Right lobe of liver (tissue), 6 donors: ENCODE measurements at regions not wholly inside any gene's neighbourhood (a gene's known extent, or its start where the extent isn't known, plus 50 kb on each side); places are given as distances from the start of the nearest gene placed in this dataset.
"Not testable (repeated sequence)": the region's sequence is repeated elsewhere in the genome, so short reads cannot be mapped to it uniquely, and the experiment has no call there.

ENCODE experiments used
- ATAC-seq, 4 donors: fragments of 200-7000 bp; cut with Tn5 transposase; one replicate each; pipeline ENCODE4 v1.9.1; 2020; ENCODE audit warnings: mild to moderate bottlenecking in 4 of 4, moderate library complexity in 4 of 4
- DNase-seq, 3 donors: peaks; one replicate each; pipeline ENCODE4 v3.0.0-alpha.2; 2020
- H3K27ac ChIP-seq, 3 donors: fragments of 200-600 bp; one replicate each; pipeline ENCODE4 v1.8.0; 2022
- H3K27me3 ChIP-seq, 2 donors: fragments of 200-600 bp; one replicate each; pipeline ENCODE4 v1.8.0; 2022
- H3K36me3 ChIP-seq, 4 donors: fragments of 200-600 bp; sonication (generic) in 1 of 4; one replicate each; pipeline versions ENCODE4 v1.5.1 to v1.8.0; 2017 to 2022; ENCODE audit warnings: control low read depth in 1 of 4
- H3K4me1 ChIP-seq, 4 donors: fragments of 200-600 bp; sonication (generic) in 1 of 4; one replicate each; pipeline versions ENCODE4 v1.5.1 to v1.8.0; 2017 to 2022; ENCODE audit warnings: control low read depth in 1 of 4
- H3K4me3 ChIP-seq, 3 donors: fragments of 200-600 bp; one replicate each; pipeline ENCODE4 v1.8.0; 2022
- H3K9me3 ChIP-seq, 4 donors: fragments of 200-600 bp; sonication (generic) in 1 of 4; one replicate each; pipeline versions ENCODE4 v1.5.1 to v1.8.0; 2017 to 2022; ENCODE audit warnings: control low read depth in 1 of 4
- CTCF ChIP-seq, 4 donors: fragments of 200-600 bp in 3 of 4; fragments of 450-650 bp in 1 of 4; IDR thresholded peaks; one replicate each; pipeline versions ENCODE4 v1.5.1 to v1.8.0; 2016 to 2022; ENCODE audit warnings: antibody characterized with exemption in 4 of 4, mild to moderate bottlenecking in 2 of 4
- POLR2A ChIP-seq: fragments of 450-650 bp; IDR thresholded peaks from one replicate; pipeline ENCODE4 v1.6.1; 2017; ENCODE audit warnings: antibody characterized with exemption, mild to moderate bottlenecking
- WGBS: methylation state at CpG from one replicate; pipeline ENCODE4 v1.1.6; 2018; ENCODE audit warnings: low coverage, low lambda C conversion rate; ENCODE audit not compliant: insufficient coverage; ENCODE audit errors: missing lambda C conversion rate; 5-methylcytosine and 5-hydroxymethylcytosine counted together
- intact Hi-C, 2 donors: fragments of 100-400 bp; cut with DNase I; formaldehyde crosslinking; loops; one replicate each; pipeline versions ENCODE4 v1.11.2 to v1.14.1; 2022
- donor health status: DM: no; HTN: yes; CAD: no.
- donor health status: DM: no; HTN: no; CAD: no.
- donor health status: DM: no; HTN: no; CAD: no.
- donor health status: DM: no; HTN: yes; CAD: no.
- donor health status: DM: no; HTN: yes; CAD: no.

DNA sequence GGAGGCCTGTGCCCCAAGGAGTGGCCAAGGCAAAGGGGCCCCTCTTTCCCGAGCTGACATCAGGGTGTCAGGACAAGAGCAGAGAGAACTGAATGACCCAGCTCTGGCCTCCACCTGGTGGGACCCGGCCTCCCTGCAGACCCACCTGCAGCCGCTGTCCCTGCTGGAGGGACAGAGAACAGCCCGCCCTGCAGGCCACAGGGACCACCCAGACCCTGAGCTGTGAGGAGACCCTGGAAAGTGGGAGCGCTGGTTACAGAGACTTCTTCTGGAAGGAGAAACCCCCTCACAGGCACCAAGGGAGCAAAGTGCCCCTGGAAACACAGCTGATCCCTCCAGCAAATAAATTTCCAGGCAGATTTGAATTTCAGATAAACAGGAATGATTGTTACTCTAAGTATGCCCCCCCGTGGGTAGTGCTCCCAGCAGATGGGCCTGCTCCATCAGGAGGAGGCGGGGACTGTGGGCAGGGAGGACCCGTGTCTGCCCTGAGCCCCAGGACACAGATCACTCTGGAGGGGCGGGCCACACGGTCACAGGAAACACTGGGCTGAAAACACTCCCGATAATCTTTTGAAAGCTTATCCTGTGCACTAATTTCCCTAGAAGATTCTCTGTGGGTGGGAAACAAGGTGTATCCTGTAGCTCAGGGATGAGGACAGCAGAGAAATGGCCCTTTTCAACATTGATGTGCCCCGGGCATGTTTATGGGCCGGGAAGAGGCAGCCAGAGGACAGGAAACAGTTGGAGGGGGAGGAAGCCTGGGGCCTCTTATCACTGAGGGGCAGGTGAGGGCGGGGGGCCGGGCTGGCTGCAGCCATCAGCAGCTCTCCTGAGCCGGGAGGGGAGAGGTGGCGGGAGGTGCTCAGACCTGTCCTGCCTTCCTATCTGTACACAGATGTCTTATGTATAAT lies 276.0 kb downstream of the ADGRD1 start:
- DNase-seq: peak; percentile 21 to 45 (median 45)
- intact Hi-C loops: no loop called here

DNA sequence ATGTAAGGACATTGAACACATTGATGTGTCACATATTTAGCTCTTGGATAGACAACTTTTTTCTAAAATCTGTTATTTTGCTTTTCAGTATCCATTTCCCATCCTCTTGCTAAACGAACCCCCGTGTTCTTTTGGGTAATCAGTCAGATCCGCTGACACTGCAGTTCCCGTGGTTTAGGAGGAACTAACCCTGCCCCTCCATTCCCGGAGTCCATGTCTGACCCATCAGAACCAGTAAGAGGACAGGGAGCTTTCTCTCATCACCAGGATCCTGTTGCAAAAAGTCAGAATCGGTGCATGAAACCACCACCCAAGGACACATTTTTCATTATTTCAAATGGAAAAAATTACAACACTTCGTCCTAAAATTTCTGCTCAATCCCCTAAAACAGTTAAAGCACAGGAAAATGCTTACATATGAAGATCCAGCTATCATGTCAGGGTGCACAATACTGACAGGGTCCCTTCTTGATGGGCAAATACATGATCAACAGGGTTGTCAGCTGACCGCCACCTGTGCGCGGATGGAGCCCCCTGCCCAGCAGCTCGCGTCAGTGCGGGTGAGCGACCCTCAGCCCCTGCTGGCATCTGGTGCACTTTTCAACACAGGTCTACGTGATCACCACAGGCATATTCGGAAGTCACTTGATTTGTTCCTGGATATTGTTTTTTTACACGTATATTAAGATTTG lies 276.8 kb downstream of the ADGRD1 start:
- 54% methylated on average over 17 of the region's 17 CpGs for WGBS
- Histone ChIP-seq H3K27me3 (no peaks in the 10 kb centered on the region), H3K27ac (no peak overlapping the region), H3K9me3 (no peaks in the 10 kb centered on the region), H3K4me3 (no peak overlapping the region), H3K4me1 (no peaks in the 10 kb centered on the region), H3K36me3 (no peaks in the 10 kb centered on the region)
- DNase-seq: peak in 1 of 3 donors; percentile 33
- no peak for TF ChIP-seq POLR2A
- TF ChIP-seq CTCF (IDR thresholded peaks at IDR 0.05): no peak
- ATAC-seq: peak in 1 of 4 donors; percentile 16
- intact Hi-C loops: no loop called here

More for the DNA sequence above, 276.0 kb downstream of the ADGRD1 start:
- Histone ChIP-seq H3K4me1 (no peaks in the 10 kb centered on the region), H3K36me3 (no peaks in the 10 kb centered on the region), H3K27ac (no peak overlapping the region), H3K4me3 (no peak overlapping the region), H3K9me3 (no peaks in the 10 kb centered on the region), H3K27me3 (no peaks in the 10 kb centered on the region)
- 9% methylated on average over 12 of the region's 17 CpGs for WGBS
- no peak for TF ChIP-seq CTCF (IDR thresholded peaks at IDR 0.05)
- TF ChIP-seq POLR2A: no peak
- peak; percentile 29 to 77 (median 66) for ATAC-seq

DNA sequence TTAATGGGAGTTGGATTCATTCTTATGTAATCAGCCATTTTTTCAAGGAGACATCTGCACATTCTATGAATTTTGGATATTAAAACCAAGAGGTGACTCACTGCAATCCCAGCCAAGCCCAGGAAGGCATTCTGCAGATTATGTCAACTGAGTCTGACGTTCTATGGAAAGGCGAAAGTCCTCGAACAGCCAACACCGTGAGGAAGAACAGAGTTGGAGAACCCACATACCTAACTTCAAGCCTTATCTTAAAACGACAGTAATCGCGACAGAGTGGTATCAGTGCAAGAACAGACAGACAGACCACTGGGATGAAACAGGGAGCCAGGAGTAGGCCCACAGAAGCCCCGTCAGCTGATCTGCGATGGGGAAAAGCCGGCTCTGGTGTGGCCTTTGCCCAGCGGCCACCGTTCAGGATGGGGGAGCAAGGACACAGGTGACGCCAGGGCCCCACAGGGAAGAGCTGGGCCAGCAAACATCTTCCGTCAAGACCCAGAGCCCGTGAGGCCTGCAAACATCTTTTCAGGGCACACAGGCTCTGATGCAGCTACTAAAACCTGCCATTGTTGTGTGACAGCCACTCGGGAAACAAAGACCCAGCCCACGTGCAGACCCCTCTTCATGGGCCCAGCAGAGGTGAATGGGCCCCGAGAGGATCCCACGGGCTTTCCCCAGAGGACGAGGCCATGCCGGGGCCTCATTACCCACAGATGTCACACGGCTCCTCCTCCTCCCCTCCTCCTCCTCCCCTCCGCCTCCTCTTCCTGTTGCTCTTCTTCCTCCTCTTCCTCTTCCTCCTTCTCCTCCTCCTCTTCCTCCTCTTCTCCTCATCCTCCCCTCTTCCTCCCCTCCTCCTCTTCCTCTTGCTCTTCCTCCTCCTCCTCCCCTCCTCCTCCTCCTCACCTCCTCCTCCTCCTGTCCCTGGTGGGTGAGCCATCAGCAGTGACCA lies 277.6 kb downstream of the ADGRD1 start:
- H3K36me3 ChIP-seq: no peaks in the 10 kb centered on the region
- TF ChIP-seq CTCF (IDR thresholded peaks at IDR 0.05) (no peak), POLR2A (no peak)
- intact Hi-C loops: no loop called here
- no peak for ATAC-seq
- H3K27me3 ChIP-seq: no peaks in the 10 kb centered on the region
- H3K9me3 ChIP-seq: no peaks in the 10 kb centered on the region
- no peaks in the 10 kb centered on the region for H3K4me1 ChIP-seq
- DNase-seq: no peak
- no peak overlapping the region for H3K27ac ChIP-seq
- H3K4me3 ChIP-seq: no peak overlapping the region
- WGBS: 55% methylated on average over 15 of the region's 23 CpGs

DNA sequence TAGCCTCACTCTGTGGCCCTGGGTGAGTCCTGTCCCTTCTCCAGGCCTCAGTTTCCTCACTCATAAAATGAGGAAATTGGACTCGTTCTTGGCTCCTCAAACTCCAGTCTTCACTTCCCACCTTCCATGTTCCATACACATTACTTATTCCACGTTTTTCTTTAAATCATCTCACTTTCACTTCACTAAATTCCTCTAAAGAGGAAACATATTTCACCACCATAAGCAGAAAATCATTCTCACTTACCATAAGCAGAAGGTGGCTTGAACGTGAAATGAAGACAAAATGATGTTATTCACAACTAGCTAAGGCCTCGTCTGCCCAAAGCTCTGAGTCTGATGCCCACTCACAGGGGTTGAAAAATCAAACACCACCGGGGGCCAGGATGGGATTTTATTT lies 278.3 kb downstream of the ADGRD1 start:
- Histone ChIP-seq H3K36me3 (no peaks in the 10 kb centered on the region), H3K9me3 (no peaks in the 10 kb centered on the region), H3K4me1 (no peaks in the 10 kb centered on the region), H3K27ac (no peak overlapping the region), H3K4me3 (no peak overlapping the region), H3K27me3 (no peaks in the 10 kb centered on the region)
- TF ChIP-seq POLR2A: no peak
- DNase-seq: no peak
- 34% methylated on average over 5 of the region's 5 CpGs for WGBS
- ATAC-seq: no peak
- intact Hi-C loops: no loop called here

DNA sequence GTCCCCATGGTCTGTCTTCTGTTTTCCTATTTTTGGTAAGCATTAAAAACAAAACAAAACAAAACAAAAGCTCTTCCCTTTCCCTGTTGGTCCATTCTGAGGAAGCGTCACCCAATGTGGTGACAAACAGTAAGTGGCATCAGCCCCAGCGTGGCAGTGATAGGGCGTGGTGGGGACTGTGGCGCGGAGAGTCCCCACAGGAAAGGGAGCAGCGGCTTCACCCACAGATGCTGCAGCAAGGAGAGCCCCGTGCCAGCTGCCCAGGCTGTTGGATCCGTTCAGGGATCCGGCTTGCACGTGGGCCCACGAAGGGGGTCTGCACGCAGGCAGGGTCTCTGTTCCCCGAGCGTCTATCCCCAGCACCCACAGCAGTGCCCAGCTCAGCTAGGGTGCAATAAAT lies 279.2 kb downstream of the ADGRD1 start:
- ATAC-seq, H3K27me3 ChIP-seq, H3K36me3 ChIP-seq, H3K9me3 ChIP-seq, intact Hi-C loops, H3K4me1 ChIP-seq, H3K27ac ChIP-seq, H3K4me3 ChIP-seq, DNase-seq: not testable (repeated sequence)
- 83% methylated on average over 1 of the region's 14 CpGs for WGBS

DNA sequence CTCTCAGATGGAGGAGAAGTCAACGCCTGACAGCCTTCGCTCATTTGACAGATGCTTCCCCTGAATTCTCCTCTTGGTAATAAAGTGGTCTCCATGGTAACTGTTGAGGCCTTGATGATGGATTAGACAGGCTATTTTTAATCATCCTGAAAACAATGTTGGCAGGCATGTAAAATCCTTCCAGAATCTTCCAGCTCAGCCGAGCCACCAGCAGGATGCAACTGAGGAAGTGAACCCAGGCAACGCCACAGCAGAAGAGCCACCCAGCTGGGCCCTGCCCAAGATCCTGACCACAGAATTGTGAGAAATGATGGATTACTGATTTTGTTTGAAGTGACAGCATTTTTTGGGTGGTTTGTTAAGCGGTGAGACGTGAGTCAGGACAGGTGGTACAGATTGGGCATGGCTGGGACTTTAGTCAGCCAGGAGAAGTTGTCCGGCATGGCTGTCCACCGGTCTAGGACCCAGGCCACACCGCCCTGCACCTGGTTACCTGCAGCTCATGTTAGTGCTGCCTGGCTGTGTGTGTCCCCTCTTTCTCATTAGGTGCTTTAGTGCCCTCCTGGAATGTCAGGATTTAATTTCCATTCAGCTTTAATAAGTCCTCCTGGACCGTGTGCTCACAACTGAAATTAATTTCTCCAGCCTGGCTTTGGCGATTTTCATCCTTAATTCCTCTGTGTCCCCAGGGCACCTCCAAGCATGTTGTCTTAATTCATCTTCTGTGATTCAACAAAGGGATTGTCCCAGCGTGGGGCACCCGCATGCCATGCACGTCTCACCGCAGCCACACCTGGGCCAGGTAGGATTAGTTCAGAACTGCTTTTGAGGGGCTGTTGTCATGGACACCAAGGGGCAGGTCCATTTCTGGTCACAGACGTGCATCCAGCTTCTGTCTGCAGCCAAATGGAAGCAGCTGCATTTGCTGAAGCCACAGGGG lies 280.4 kb downstream of the ADGRD1 start:
- H3K9me3 ChIP-seq, H3K27me3 ChIP-seq, H3K4me1 ChIP-seq, intact Hi-C loops, DNase-seq, ATAC-seq, H3K27ac ChIP-seq, H3K36me3 ChIP-seq, H3K4me3 ChIP-seq: not testable (repeated sequence)
- 71% methylated on average over 9 of the region's 16 CpGs for WGBS

- H3K27ac ChIP-seq, H3K4me1 ChIP-seq, H3K27me3 ChIP-seq, DNase-seq, H3K4me3 ChIP-seq, H3K36me3 ChIP-seq, intact Hi-C loops, H3K9me3 ChIP-seq: not testable (repeated sequence)
- WGBS: 0% methylated on average over 1 of the region's 8 CpGs
- peak in 3 of 4 donors; percentile 49 to 83 (median 79) for ATAC-seq
Measured at GRCh38 chr12:131234841-131235271, 281.1 kb downstream of the ADGRD1 start.
